Posterior cingulate gyrus (tissue), 11 donors: ENCODE measurements at regions not wholly inside any gene's neighbourhood (a gene's known extent, or its start where the extent isn't known, plus 50 kb on each side); places are given as distances from the start of the nearest gene placed in this dataset.

Source experiments
- DNase-seq, 10 donors: peaks; one replicate each; pipeline versions ENCODE4 v3.0.0 to v3.0.0-alpha.2; 2020 to 2021; ENCODE audit warnings: mixed read lengths in 3 of 10
- intact Hi-C: fragments of 100-400 bp; cut with DNase I; formaldehyde crosslinking; loops from one replicate; pipeline ENCODE4 v1.15.1; 2023

- DNase-seq: peak in 5 of 10 donors; percentile 22 to 78 (median 57)
- intact Hi-C loops: loop anchor here (5.0 kb wide), 1 partner anchor 254 kb away; no protein-coding TSS in a partner anchor
Measured at GRCh38 chr6:41428336-41428995, 93.1 kb downstream of the NCR2 start.

- intact Hi-C loops: loop anchor here (5.0 kb wide), 1 partner anchor 253 kb away; no protein-coding TSS in a partner anchor
- DNase-seq: peak in 3 of 10 donors; percentile 20 to 84 (median 83)
Measured at GRCh38 chr6:41428996-41429421, 93.6 kb downstream of the NCR2 start.

DNA sequence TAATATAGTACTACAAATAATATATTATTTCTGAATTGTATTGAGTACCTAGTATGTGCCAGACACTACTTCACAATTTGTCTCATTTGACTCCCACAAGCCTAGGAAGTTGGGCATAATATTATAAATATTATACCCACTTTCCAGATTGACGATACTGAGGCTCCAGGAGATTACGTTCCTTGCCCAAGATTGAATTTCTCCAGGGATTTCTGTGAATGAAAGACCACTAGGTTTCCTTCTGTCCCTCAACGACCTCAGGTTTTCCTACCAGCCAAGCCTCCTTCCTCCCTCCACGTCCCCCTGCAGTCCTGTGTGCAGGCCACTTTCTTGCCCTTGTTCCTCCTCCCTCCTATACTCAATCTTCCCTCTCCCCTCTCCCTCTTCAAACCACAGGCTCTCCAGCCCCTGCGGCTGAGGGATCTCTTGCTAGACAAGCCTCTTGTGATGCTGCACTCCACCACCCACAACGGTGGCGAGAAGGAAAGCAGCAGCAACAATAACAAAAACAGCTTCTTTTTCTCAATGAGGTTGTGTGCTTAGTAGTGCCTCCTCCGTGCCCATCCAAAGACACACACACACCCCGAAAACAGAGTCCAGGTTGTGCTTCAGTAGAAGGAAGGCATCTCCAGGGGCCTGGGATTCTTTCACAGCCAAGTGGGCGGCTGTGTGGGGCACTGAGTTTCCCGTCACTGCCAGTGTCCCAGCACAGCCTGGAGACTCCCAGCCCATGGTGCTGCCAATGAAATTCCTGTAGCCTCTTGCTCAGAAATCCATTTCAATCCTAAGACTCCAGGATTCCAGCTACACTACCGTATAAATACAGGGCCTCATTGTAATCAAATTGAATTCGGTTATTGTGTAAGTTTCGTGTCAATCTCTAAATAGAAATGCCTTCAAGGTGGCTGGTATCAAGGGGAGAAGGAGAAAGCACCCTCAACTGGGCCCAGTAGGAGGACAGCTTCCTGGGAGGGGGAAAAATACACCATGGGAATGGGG, 94.4 kb downstream of the NCR2 start:
- peak in 3 of 10 donors; percentile 31 to 81 (median 53) for DNase-seq
- intact Hi-C loops: loop anchor here (5.0 kb wide), 1 partner anchor 252 kb away; no protein-coding TSS in a partner anchor

GRCh38 chr6:41430875-41431274, 95.5 kb downstream of the NCR2 start:
- peak in 2 of 10 donors; percentile 14 to 35 for DNase-seq
- intact Hi-C loops: no loop called here

DNA sequence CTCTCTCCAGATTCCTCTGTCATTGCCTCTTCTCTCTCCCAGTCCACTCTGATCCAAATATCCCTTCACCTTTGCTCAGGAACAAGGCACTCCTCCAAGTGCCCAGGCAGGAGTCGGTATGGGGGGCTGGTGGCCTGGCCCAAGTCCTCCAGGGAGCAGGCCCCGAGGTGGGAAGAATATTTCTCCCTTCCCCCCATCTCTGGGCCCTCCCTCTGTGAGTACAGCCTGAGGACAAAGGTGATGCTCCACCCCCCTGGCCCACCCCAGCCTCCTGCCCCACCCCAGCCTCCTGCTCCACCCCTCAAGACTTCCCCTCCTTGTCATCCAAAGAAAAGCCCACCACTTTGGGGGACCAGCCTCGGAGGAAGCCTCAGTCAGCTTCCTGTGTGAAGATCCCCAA, 96.9 kb downstream of the NCR2 start:
- intact Hi-C loops: no loop called here
- peak in 3 of 10 donors; percentile 3 to 42 (median 12) for DNase-seq

- intact Hi-C loops: no loop called here
- DNase-seq: peak in 1 of 10 donors; percentile 25
Measured at GRCh38 chr6:41434803-41435481, 99.5 kb downstream of the NCR2 start.

DNA sequence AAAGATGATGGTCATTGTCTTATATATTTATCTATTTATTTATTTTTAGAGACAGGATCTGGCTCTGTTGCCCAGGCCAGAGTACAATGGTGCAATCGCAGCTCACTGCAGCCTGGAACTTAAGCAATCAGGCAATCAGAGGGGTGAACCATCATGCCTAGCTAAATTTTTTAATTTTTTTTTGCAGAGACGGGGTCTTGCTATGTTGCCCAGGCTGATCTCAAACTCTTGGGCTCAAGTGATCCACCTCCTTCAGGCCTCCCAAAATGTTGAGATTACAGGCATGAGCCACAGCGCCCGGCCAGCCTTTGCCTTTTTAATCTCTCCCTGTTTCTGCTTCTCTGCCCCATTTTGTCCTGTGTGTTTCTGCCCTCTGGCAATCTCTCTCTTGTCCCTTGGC, 102.2 kb downstream of the NCR2 start:
- intact Hi-C loops: no loop called here
- DNase-seq: peak in 2 of 10 donors; percentile 4 to 29

DNA sequence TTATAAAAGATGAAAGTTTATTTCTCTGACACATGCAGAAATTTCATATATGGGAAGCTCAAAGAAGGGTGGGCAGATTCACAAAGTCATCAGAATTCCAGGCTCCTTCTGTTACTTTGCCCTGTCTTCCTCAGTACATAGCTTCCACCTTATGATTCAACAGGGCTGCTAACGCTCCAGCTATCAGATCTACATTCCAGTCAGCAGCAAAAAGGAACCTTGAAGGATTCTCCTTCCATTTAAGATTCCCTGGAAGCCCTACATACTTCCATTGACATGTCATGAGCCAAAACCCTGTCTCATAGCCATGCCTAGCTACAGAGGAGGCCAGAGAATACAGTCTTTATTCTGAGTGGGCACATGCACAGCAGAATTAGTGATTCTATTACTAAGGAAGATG, 103.3 kb downstream of the NCR2 start:
- intact Hi-C loops: no loop called here
- no peak for DNase-seq

GRCh38 chr6:41439524-41440418, 104.4 kb downstream of the NCR2 start:
- intact Hi-C loops: no loop called here
- DNase-seq: peak in 1 of 10 donors; percentile 28

DNA sequence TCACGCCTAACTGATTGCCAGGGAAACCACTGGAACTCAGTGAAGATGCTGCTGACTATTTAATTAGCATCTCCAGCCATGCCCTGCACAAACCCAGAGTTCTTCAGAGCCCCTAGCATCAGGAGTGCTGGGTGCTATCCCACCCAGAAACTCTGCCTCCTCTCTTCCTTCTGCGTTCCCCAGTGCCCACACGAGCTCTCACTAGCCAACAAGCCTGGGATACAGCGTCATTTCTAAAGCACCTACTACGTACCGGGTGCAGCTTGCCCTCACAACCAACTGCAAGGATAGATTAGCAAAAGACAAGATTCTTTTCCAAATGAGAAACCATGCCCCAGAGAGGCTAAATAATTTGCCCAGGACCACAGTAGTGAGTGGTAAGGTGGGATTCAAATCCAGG, 105.2 kb upstream of the FOXP4 start:
- intact Hi-C loops: no loop called here
- peak in 2 of 10 donors; percentile 2 to 52 for DNase-seq

GRCh38 chr6:41441598-41442351, 104.4 kb upstream of the FOXP4 start:
- intact Hi-C loops: no loop called here
- peak in 2 of 10 donors; percentile 28 to 35 for DNase-seq

- peak in 2 of 10 donors; percentile 36 to 63 for DNase-seq
- intact Hi-C loops: no loop called here
Measured at GRCh38 chr6:41442352-41442672, 103.9 kb upstream of the FOXP4 start.

GRCh38 chr6:41442800-41443501, 103.2 kb upstream of the FOXP4 start:
- intact Hi-C loops: no loop called here
- DNase-seq: no peak

GRCh38 chr6:41443616-41444525, 102.3 kb upstream of the FOXP4 start:
- peak in 1 of 10 donors; percentile 63 for DNase-seq
- intact Hi-C loops: no loop called here

DNA sequence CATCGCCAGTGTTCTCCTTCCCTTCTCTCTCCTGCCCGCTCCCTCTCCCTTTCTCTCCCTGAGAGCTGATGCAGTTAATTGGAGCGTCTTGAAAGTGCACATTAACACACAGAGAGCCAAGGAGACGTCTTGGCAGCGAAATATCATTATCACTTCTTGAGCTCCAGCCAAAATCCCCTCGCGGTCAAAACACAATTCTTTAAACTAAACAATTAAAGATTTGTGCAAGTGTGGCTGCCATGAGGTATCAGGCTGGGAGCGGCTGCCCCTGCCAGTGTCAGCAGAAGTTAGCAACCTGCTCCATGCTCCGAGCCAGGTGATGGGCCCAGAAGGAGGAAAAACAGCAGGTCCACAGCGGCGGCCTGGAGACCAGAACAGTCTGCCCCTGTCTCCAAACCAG, 100.9 kb upstream of the FOXP4 start:
- DNase-seq: peak in 1 of 10 donors; percentile 64
- intact Hi-C loops: no loop called here

DNA sequence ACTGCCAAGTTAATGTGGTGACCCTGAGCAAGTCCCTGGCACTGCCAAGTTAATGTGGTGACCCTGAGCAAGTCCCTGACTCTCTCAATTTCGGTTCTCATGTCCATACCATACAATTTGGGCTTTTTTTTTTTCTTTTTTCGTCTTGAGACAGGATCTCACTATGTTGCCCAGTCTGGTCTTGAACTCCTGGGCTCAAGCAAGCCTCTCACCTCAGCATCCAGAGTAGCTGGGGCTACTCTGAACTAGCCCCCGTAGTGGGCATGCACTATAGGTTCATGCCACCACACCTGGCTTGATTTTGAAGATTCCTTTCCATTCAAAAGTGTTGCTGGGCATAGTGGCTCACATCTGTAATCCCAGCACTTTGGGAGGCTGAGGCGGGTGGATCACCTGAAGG, 100.0 kb upstream of the FOXP4 start:
- intact Hi-C loops: no loop called here
- DNase-seq: peak in 1 of 10 donors; percentile 20

DNA sequence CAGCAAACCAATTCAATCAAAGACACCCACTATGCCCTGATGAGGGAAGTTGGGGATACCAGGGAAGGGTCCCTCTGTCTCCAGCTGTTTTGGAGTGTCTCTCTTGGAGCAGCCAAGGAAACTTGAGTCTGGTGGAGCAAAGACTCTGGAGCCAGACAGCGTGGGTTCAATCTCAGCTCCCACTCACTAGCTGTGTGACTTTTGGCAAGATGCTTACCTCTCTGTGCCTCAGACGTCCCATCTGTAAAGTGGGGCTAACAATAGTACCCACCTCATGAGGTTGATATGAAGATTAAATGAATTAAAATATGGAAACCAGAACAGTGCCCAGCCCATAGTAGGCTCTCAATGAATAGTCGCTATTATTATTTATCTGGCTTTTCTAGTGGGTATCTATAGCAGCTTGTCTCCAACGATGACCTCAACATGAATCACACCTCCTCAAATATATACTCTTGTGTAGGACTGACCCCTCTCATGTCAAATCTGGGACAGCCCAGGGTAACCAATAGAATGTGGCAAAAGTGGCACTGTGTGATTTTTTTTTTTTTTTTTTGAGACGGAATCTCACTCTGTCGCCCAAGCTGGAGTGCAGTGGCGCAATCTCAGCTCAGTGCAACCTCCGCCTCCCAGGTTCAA, 99.2 kb upstream of the FOXP4 start:
- intact Hi-C loops: no loop called here
- DNase-seq: no peak
